ENCODE measurements at regions not wholly inside any gene's neighbourhood (a gene's known extent, or its start where the extent isn't known, plus 50 kb on each side); places are given as distances from the start of the nearest gene placed in this dataset.

DNA sequence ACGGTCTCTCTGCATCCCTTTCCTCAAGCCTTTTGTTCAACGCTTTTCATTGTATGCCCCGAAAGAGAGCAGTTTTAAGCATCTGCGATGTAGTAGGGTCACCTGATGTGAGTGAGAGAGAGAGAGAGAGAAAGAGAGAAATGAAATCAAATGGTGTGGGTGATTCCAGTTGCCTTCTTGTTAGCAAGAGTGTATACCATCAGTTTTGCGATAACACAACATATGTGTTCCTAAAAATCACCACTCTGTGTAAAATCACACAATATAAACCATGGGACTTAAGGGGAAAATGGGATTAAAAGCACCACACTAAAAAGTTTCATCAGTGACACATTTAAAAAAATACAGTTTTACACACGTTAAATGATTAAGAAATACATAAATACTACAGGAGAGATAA lies 1102.7 kb upstream of the EEF2KMT start:
- Mint-ChIP-seq H3K9me3 (ENCODE audit: low read depth) (peaks cover 8% of the 10 kb centered on the region), H3K4me1 (ENCODE audit: low read depth) (no peaks in the 10 kb centered on the region), H3K27me3 (ENCODE audit: low read depth) (no peaks in the 10 kb centered on the region), H3K4me3 (ENCODE audit: unreplicated experiment) (no peak overlapping the region), H3K36me3 (ENCODE audit: low read depth) (no peaks in the 10 kb centered on the region), H3K27ac (ENCODE audit: unreplicated experiment) (no peak overlapping the region)
- DNase-seq (ENCODE audit: low spot score), result no peak
- TF ChIP-seq, protein P1, sequence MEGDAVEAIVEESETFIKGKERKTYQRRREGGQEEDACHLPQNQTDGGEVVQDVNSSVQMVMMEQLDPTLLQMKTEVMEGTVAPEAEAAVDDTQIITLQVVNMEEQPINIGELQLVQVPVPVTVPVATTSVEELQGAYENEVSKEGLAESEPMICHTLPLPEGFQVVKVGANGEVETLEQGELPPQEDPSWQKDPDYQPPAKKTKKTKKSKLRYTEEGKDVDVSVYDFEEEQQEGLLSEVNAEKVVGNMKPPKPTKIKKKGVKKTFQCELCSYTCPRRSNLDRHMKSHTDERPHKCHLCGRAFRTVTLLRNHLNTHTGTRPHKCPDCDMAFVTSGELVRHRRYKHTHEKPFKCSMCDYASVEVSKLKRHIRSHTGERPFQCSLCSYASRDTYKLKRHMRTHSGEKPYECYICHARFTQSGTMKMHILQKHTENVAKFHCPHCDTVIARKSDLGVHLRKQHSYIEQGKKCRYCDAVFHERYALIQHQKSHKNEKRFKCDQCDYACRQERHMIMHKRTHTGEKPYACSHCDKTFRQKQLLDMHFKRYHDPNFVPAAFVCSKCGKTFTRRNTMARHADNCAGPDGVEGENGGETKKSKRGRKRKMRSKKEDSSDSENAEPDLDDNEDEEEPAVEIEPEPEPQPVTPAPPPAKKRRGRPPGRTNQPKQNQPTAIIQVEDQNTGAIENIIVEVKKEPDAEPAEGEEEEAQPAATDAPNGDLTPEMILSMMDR (IDR thresholded peaks at IDR 0.05), result no peak

DNA sequence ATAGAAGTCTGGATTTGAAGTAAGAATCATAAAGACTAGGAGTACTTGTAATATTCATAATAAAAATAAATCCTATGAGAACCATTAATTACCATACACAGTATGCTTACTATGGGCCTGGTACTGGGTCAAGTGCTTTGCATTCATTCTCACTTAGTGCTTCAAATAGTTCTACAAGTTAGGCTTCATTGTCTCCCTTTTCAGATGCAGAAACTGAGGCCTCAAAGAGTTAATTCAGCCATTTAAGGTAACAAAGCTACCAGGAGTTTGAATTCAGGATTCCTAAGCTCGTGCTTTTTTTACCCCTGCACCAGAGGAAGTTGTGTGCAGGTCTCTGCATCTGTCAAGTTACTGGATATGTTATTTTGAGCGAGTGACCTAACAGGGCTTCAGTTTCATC lies 1098.4 kb upstream of the EEF2KMT start:
- Mint-ChIP-seq H3K27me3 (ENCODE audit: low read depth) (no peaks in the 10 kb centered on the region), H3K36me3 (ENCODE audit: low read depth) (no peaks in the 10 kb centered on the region), H3K4me1 (ENCODE audit: low read depth) (no peaks in the 10 kb centered on the region), H3K27ac (ENCODE audit: unreplicated experiment) (no peak overlapping the region), H3K9me3 (ENCODE audit: low read depth) (peaks cover 32% of the 10 kb centered on the region), H3K4me3 (ENCODE audit: unreplicated experiment) (no peak overlapping the region)
- DNase-seq (ENCODE audit: low spot score), result no peak
- TF ChIP-seq, protein P1 (IDR thresholded peaks at IDR 0.05), result no peak

DNA sequence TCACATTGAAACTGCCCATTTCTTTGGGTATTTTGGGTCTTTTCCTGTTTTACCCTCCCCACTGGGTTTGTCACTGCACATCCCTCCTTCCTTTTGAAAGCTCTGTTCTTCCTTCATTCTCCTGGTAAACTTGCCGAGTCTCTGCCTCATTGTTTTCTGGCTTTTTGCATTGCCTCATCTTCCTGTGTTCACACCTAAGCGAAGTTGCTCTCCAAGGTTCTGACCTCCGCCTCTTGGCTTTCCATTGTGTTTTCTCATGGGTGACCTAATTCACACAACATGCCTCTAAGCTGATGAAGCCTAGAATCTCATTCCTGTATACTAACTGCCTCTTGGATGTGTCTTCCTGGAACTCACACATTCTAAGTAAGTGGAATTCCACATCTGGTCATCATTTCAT lies 1096.1 kb upstream of the EEF2KMT start:
- Mint-ChIP-seq H3K4me1 (ENCODE audit: low read depth) (no peaks in the 10 kb centered on the region), H3K36me3 (ENCODE audit: low read depth) (no peaks in the 10 kb centered on the region), H3K27me3 (ENCODE audit: low read depth) (no peaks in the 10 kb centered on the region), H3K9me3 (ENCODE audit: low read depth) (peaks cover 30% of the 10 kb centered on the region), H3K27ac (ENCODE audit: unreplicated experiment) (no peak overlapping the region), H3K4me3 (ENCODE audit: unreplicated experiment) (no peak overlapping the region)
- TF ChIP-seq, protein P1 (IDR thresholded peaks at IDR 0.05), result no peak
- no peak for DNase-seq (ENCODE audit: low spot score)

GRCh38 chr16:6192984-6193383 lies 1095.4 kb upstream of the EEF2KMT start:
- H3K4me3 Mint-ChIP-seq (ENCODE audit: unreplicated experiment), result no peak overlapping the region
- TF ChIP-seq, protein P1 (IDR thresholded peaks at IDR 0.05), result no peak
- peaks cover 30% of the 10 kb centered on the region for H3K9me3 Mint-ChIP-seq (ENCODE audit: low read depth)
- no peak overlapping the region for H3K27ac Mint-ChIP-seq (ENCODE audit: unreplicated experiment)
- H3K27me3 Mint-ChIP-seq (ENCODE audit: low read depth), result no peaks in the 10 kb centered on the region
- H3K4me1 Mint-ChIP-seq (ENCODE audit: low read depth), result no peaks in the 10 kb centered on the region
- no peak for DNase-seq (ENCODE audit: low spot score)
- H3K36me3 Mint-ChIP-seq (ENCODE audit: low read depth), result no peaks in the 10 kb centered on the region

GRCh38 chr16:6192532-6192931 lies 1094.9 kb upstream of the EEF2KMT start:
- H3K4me3 Mint-ChIP-seq (ENCODE audit: unreplicated experiment), result no peak overlapping the region
- H3K9me3 Mint-ChIP-seq (ENCODE audit: low read depth), result peaks cover 30% of the 10 kb centered on the region
- H3K27ac Mint-ChIP-seq (ENCODE audit: unreplicated experiment), result no peak overlapping the region
- DNase-seq (ENCODE audit: low spot score), result no peak
- H3K36me3 Mint-ChIP-seq (ENCODE audit: low read depth), result no peaks in the 10 kb centered on the region
- no peaks in the 10 kb centered on the region for H3K27me3 Mint-ChIP-seq (ENCODE audit: low read depth)
- no peaks in the 10 kb centered on the region for H3K4me1 Mint-ChIP-seq (ENCODE audit: low read depth)
- TF ChIP-seq, protein P1 (IDR thresholded peaks at IDR 0.05), result no peak

Measured in chondrocyte (in vitro differentiated cells).